HCT116 (cell line): ENCODE measurements at regions not wholly inside any gene's neighbourhood (a gene's known extent, or its start where the extent isn't known, plus 50 kb on each side); places are given as distances from the start of the nearest gene placed in this dataset.

Source experiments
- ATAC-seq: fragments of 200-7000 bp; cut with Tn5 transposase; 2 replicates; pipeline ENCODE4 v1.9.1; 2020; ENCODE audit warnings: mild to moderate bottlenecking, moderate library complexity
- BruUV-seq: library from RNA; stranded (reverse); fragments of 400-500 nt; replicated peaks from 2 replicates; lab custom pipeline; 2021; lab: Mats Ljungman, UMichigan
- CTCF ChIA-PET: fragments of 300-600 bp; sonication (Branson Sonifier 250); formaldehyde crosslinking; loops from one replicate; lab custom pipeline; 2021; ENCODE audit warnings: antibody characterized with exemption; lab: Charles Lee
- POLR2A ChIA-PET: fragments of 300-600, 350-600 bp; sonication (Branson Sonifier 250); formaldehyde crosslinking; loops from one replicate; lab custom pipeline; 2021; ENCODE audit warnings: antibody characterized with exemption; lab: Charles Lee
- RAD21 ChIA-PET, 2 experiments: fragments of 300-600 bp; sonication (Branson Sonifier 250); formaldehyde crosslinking; loops; one replicate each; lab custom pipeline; 2023; ENCODE audit warnings: low total read pairs in 2 of 2; ENCODE audit not compliant: uncharacterized antibody in 2 of 2, unreplicated experiment in 2 of 2, low non-redundant PET in 1 of 2; lab: Charles Lee
- DNase-seq: peaks from one replicate; pipeline ENCODE4 v3.0.0-alpha.2; 2010; ENCODE audit warnings: low read depth, low spot score
- H2AFZ ChIP-seq: fragments of 200-600 bp; shearing (Covaris generic), sonication (generic); 2 replicates; pipeline ENCODE4 v1.6.1; 2017; ENCODE audit warnings: low read depth, mixed run types, mixed read lengths, antibody characterized with exemption, low read length; ENCODE audit not compliant: poor library complexity, severe bottlenecking
- H3K27ac ChIP-seq: 2 replicates; pipeline ENCODE4 v1.5.1; 2012; ENCODE audit warnings: low read depth, low read length
- H3K27me3 ChIP-seq: fragments of 200-600 bp; sonication (generic); 2 replicates; pipeline ENCODE4 v1.6.1; 2016; ENCODE audit warnings: mixed run types, low read length, mixed read lengths; ENCODE audit not compliant: insufficient read depth
- H3K36me3 ChIP-seq, 2 experiments: fragments of 200-500 bp in 1 of 2; fragments of 200-600 bp in 1 of 2; sonication (Bioruptor generic) in 1 of 2; sonication (generic) in 1 of 2; 2 replicates each; pipeline versions ENCODE4 v1.5.1 to v1.6.1; 2014 to 2016; ENCODE audit warnings: low read length in 2 of 2, inconsistent platforms in 1 of 2, mixed read lengths in 1 of 2, mixed run types in 1 of 2; ENCODE audit not compliant: insufficient read depth in 2 of 2, control insufficient read depth in 1 of 2
- H3K4me1 ChIP-seq, 2 experiments: fragments of 200-600 bp in 1 of 2; sonication (generic) in 1 of 2; 2 replicates each; pipeline versions ENCODE4 v1.5.1 to v1.6.1; 2012 to 2017; ENCODE audit warnings: low read length in 2 of 2, inconsistent platforms in 1 of 2, mild to moderate bottlenecking in 1 of 2, mixed read lengths in 1 of 2, mixed run types in 1 of 2, moderate library complexity in 1 of 2; ENCODE audit not compliant: insufficient read depth in 2 of 2, control insufficient read depth in 1 of 2
- H3K4me2 ChIP-seq: fragments of 200-600 bp; sonication (generic); 2 replicates; pipeline ENCODE4 v1.6.1; 2017; ENCODE audit warnings: mixed run types, low read length, mixed read lengths
- H3K4me3 ChIP-seq, 2 experiments: fragments of 200-600 bp in 1 of 2; sonication (generic) in 1 of 2; replicated peaks in 1 of 2; 2 replicates each; pipeline ENCODE4 v1.5.1; 2011 to 2016; ENCODE audit warnings: low read length in 2 of 2, control low read depth in 1 of 2, low read depth in 1 of 2, mild to moderate bottlenecking in 1 of 2, mixed read lengths in 1 of 2, mixed run types in 1 of 2
- H3K79me2 ChIP-seq: fragments of 200-600 bp; sonication (generic); 2 replicates; pipeline ENCODE4 v1.6.1; 2017; ENCODE audit warnings: mild to moderate bottlenecking, mixed run types, low read length, moderate library complexity, mixed read lengths; ENCODE audit not compliant: insufficient read depth
- H3K9ac ChIP-seq: fragments of 200-600 bp; sonication (generic); 2 replicates; pipeline ENCODE4 v1.6.1; 2016; ENCODE audit warnings: low read length, mixed read lengths
- H3K9me2 ChIP-seq: fragments of 200-600 bp; sonication (generic), shearing (Covaris generic); 2 replicates; pipeline ENCODE4 v1.6.1; 2017; ENCODE audit warnings: mixed run types, mild to moderate bottlenecking, moderate library complexity; ENCODE audit not compliant: insufficient read depth
- H3K9me3 ChIP-seq, 2 experiments: fragments of 200-500 bp in 1 of 2; fragments of 200-600 bp in 1 of 2; sonication (Bioruptor generic) in 1 of 2; sonication (generic) in 1 of 2; 2 replicates each; pipeline ENCODE4 v1.6.1; 2014 to 2017; ENCODE audit warnings: low read length in 2 of 2, mixed read lengths in 2 of 2, inconsistent platforms in 1 of 2, low read depth in 1 of 2, mild to moderate bottlenecking in 1 of 2, mixed run types in 1 of 2, moderate library complexity in 1 of 2; ENCODE audit not compliant: control insufficient read depth in 1 of 2, insufficient read depth in 1 of 2
- H4K20me1 ChIP-seq: fragments of 200-600 bp; sonication (generic), shearing (Covaris generic); 2 replicates; pipeline ENCODE4 v1.6.1; 2017; ENCODE audit warnings: mixed run types, mild to moderate bottlenecking, moderate library complexity; ENCODE audit not compliant: insufficient read depth
- ATF3 ChIP-seq: IDR thresholded peaks from 2 replicates; pipeline ENCODE4 v1.6.1; 2012
- CBX3 ChIP-seq: IDR thresholded peaks from 2 replicates; pipeline ENCODE4 v1.6.1; 2012; ENCODE audit warnings: low read depth
- CEBPB ChIP-seq: IDR thresholded peaks from 2 replicates; pipeline ENCODE4 v1.6.1; 2012; ENCODE audit warnings: low read depth
- CTCF ChIP-seq, 3 experiments: fragments of 200-600 bp in 1 of 3; sonication (generic) in 1 of 3; IDR thresholded peaks in 2 of 3; conservative IDR thresholded peaks in 1 of 3; 2 replicates each; pipeline ENCODE4 v1.5.1; 2012 to 2017; ENCODE audit warnings: low read depth in 2 of 3, low read length in 2 of 3, antibody characterized with exemption in 1 of 3, borderline replicate concordance in 1 of 3, control low read depth in 1 of 3, mild to moderate bottlenecking in 1 of 3, mixed read lengths in 1 of 3, mixed run types in 1 of 3, moderate library complexity in 1 of 3; ENCODE audit not compliant: insufficient read depth in 1 of 3
- EGR1 ChIP-seq: IDR thresholded peaks from 2 replicates; pipeline ENCODE4 v1.6.1; 2012; ENCODE audit warnings: low read depth
- ELF1 ChIP-seq: IDR thresholded peaks from 2 replicates; pipeline ENCODE4 v1.6.1; 2012; ENCODE audit warnings: low read depth, borderline replicate concordance
- EZH2phosphoT487 ChIP-seq: fragments of 200-600 bp; IDR thresholded peaks from 2 replicates; pipeline ENCODE4 v1.6.1; 2018; ENCODE audit warnings: antibody characterized with exemption, borderline replicate concordance
- FOSL1 ChIP-seq: IDR thresholded peaks from 2 replicates; pipeline ENCODE4 v1.6.1; 2012; ENCODE audit warnings: low read depth
- JUND ChIP-seq: IDR thresholded peaks from 2 replicates; pipeline ENCODE4 v1.6.1; 2012
- MAX ChIP-seq: IDR thresholded peaks from 2 replicates; pipeline ENCODE4 v1.6.1; 2012
- POLR2A ChIP-seq: IDR thresholded peaks from 2 replicates; pipeline ENCODE4 v1.7.0; 2011; ENCODE audit warnings: borderline replicate concordance; ENCODE audit not compliant: insufficient read depth, insufficient read length; ENCODE audit errors: extremely low read depth
- POLR2AphosphoS5 ChIP-seq: IDR thresholded peaks from 2 replicates; pipeline ENCODE4 v1.6.1; 2011; ENCODE audit warnings: mild to moderate bottlenecking, low read depth, low read length, moderate library complexity
- RAD21 ChIP-seq: IDR thresholded peaks from 2 replicates; pipeline ENCODE4 v1.6.1; 2012; ENCODE audit warnings: low read depth, mild to moderate bottlenecking
- REST ChIP-seq: IDR thresholded peaks from 2 replicates; pipeline ENCODE4 v1.6.1; 2012; ENCODE audit warnings: low read depth
- SRF ChIP-seq: IDR thresholded peaks from 2 replicates; pipeline ENCODE4 v1.6.1; 2012; ENCODE audit warnings: low read depth
- TCF7L2 ChIP-seq: IDR thresholded peaks from 2 replicates; pipeline ENCODE4 v1.7.0; 2011; ENCODE audit warnings: borderline replicate concordance, inconsistent platforms; ENCODE audit not compliant: insufficient read depth, insufficient read length; ENCODE audit errors: extremely low read depth
- ZBTB33 ChIP-seq: IDR thresholded peaks from 2 replicates; pipeline ENCODE4 v1.6.1; 2011; ENCODE audit warnings: mild to moderate bottlenecking, low read length, moderate library complexity; ENCODE audit not compliant: insufficient replicate concordance; ENCODE audit errors: extremely low read depth
- ZFX ChIP-seq: fragments of 450-650 bp; IDR thresholded peaks from 2 replicates; pipeline ENCODE4 v1.6.1; 2017
- ZNF274 ChIP-seq: fragments of 200-500 bp; sonication (Bioruptor generic); IDR thresholded peaks from 2 replicates; pipeline ENCODE4 v1.6.1; 2014; ENCODE audit warnings: mild to moderate bottlenecking, low read depth, low read length, inconsistent platforms
- intact Hi-C: fragments of 100-400 bp; cut with micrococcal nuclease; formaldehyde crosslinking; loops from 2 replicates; pipeline ENCODE4 v1.10.0; 2022

- no peak overlapping the region for H3K27ac ChIP-seq
- no peak overlapping the region for H3K4me3 ChIP-seq
- DNase-seq = no peak
- no peak overlapping the region for H2AFZ ChIP-seq
- intact Hi-C loops = no loop called here
- RAD21 ChIA-PET = no interaction called here
- H3K9ac ChIP-seq = no peak overlapping the region
- H3K4me1 ChIP-seq = peaks cover 0 to 2% of the 10 kb centered on the region in 2 experiments; a peak in 1 of 4 replicates
- H3K79me2 ChIP-seq = 0 out of 2 replicates have a peak, but pooled peaks cover 6% of the 10 kb centered on the region
- BruUV-seq = no TSS peak
- ATAC-seq = no peak
- H3K27me3 ChIP-seq = no peaks in the 10 kb centered on the region
- H3K9me3 ChIP-seq = no peaks in the 10 kb centered on the region
- no peaks in the 10 kb centered on the region for H4K20me1 ChIP-seq
- TF ChIP-seq POLR2AphosphoS5 = no peak
- no peak for TF ChIP-seq FOSL1
- TF ChIP-seq CTCF (IDR thresholded peaks at IDR 0.05 in 2 of 3, conservative IDR thresholded peaks at IDR 0.05 in 1 of 3; ENCODE audit: borderline replicate concordance in 1 of 3, insufficient read depth in 1 of 3, low read depth in 2 of 3, low read length in 2 of 3) = no peak
- no peak for TF ChIP-seq ZBTB33
- no peak for TF ChIP-seq CBX3
- no peak for TF ChIP-seq JUND
- TF ChIP-seq ATF3 = no peak
- no peak for TF ChIP-seq TCF7L2
- TF ChIP-seq POLR2A = no peak
- no peak for TF ChIP-seq RAD21
- TF ChIP-seq SRF = no peak
- no peak for TF ChIP-seq CEBPB
- no peak for TF ChIP-seq EGR1
- TF ChIP-seq ZFX = no peak
- no peak for TF ChIP-seq ZNF274
- no peak for TF ChIP-seq MAX
- TF ChIP-seq REST = no peak
- TF ChIP-seq EZH2phosphoT487 = no peak
- TF ChIP-seq ELF1 = no peak
- TF ChIP-seq, all 23 proteins: peak for 0
- H3K36me3 ChIP-seq = no peaks in the 10 kb centered on the region
- H3K4me2 ChIP-seq = no peak overlapping the region
- H3K9me2 ChIP-seq = no peaks in the 10 kb centered on the region
- POLR2A ChIA-PET = interaction anchor here (1.5 kb wide), 1 partner anchor 11 kb away, joined by 3 read pairs; no protein-coding TSS in a partner anchor
- CTCF ChIA-PET = no interaction called here
These were observed 504.0 kb downstream of the PCNX1 start for GRCh38 chr14:71411285-71411595.
